ENCODE measurements at regions not wholly inside any gene's neighbourhood (a gene's known extent, or its start where the extent isn't known, plus 50 kb on each side); places are given as distances from the start of the nearest gene placed in this dataset.

DNA sequence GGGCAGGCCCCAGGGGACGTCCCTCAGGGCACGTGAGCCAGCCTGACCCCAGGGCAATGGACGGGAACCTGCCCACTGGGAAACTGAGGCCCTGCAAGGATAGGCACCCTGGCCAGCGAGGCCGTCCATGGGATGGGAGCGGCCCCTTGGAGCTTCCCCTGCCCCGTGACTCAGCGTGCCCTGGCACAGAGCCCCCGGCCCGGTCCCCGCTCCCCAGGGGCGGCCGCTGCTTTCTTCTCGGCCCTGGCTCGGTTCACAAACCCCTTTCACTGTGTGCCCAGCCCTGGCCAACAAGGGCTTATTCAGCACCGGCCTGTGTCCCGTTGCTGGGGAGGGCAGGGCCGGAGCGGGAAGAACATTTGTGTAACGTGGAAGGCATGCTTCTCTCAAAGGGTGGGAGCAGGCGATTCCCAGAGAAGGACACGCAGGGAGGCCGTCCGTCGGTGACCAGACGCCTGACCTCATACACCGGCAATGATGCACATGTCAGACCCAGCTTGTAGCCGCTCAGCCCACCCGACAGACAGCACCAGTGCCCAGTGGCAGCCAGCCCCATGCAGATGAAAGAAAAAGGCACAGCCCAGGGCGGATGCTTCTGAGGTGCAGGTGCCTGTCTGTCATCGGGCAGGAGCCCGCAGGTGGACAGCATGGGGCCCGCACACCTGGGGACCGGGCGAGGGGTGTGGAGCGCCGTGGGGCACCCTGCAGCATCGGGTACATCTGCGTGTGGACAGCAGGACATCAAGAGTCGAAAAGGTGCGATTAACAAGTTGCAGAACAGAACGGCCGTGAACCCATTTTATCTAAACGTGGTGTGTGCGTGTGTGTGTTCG is 94.5 kb downstream of the PDGFA start:
- peaks cover 9% of the 10 kb centered on the region for H3K27me3 Mint-ChIP-seq
- no peak for ATAC-seq
- H3K4me1 Mint-ChIP-seq = no peaks in the 10 kb centered on the region
- H3K36me3 Mint-ChIP-seq = no peaks in the 10 kb centered on the region
- H3K4me3 Mint-ChIP-seq = no peak overlapping the region
- no peak overlapping the region for H3K27ac Mint-ChIP-seq
- H3K9me3 Mint-ChIP-seq = peaks cover 4% of the 10 kb centered on the region

DNA sequence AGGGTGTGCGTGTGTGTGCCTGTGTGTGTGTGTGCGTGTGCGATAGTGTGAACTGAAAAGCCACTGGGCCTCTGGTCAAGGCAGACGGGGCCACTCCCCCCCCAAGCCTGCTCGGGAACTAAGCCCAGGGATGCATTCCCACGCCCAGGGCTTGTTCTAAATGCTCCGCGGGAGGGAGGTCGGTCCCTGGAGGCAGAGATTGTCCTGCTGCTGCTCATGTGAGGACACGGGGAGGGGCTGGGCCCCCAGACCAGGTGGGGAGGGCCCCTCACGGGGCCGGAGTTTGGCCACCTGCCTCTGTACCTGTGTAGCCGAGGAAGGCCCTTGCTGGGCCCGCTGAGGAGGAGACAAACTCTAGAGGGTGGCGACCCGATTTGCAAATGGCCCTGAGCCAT is 93.9 kb downstream of the PDGFA start:
- Mint-ChIP-seq H3K9me3 (peaks cover 4% of the 10 kb centered on the region), H3K4me1 (no peaks in the 10 kb centered on the region), H3K4me3 (no peak overlapping the region), H3K27me3 (peaks cover 9% of the 10 kb centered on the region), H3K36me3 (no peaks in the 10 kb centered on the region), H3K27ac (no peak overlapping the region)
- no peak for ATAC-seq

DNA sequence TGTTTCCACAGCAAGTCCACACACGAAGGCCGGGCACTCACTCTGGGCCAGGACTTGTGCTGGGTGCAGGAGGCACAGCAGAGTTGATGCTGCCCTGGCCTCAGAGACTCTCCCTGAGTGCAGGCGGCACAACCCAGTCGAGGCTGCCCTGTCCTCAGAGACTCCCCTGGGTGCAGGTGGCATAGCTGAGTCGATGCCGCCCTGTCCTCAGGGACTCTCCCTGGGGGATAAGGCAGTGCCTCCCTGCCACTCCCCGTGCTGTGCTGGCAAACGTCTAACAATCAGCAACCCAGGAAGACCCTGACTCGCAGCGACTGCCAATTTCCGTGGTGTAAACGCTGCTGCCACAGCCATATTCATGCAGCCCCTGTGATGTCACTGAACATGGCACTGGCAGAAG is 93.1 kb downstream of the PDGFA start:
- peak; percentile 6 for ATAC-seq
- Mint-ChIP-seq H3K9me3 (peaks cover 4% of the 10 kb centered on the region), H3K4me3 (no peak overlapping the region), H3K27me3 (peaks cover 9% of the 10 kb centered on the region), H3K36me3 (no peaks in the 10 kb centered on the region), H3K27ac (no peak overlapping the region), H3K4me1 (no peaks in the 10 kb centered on the region)

DNA sequence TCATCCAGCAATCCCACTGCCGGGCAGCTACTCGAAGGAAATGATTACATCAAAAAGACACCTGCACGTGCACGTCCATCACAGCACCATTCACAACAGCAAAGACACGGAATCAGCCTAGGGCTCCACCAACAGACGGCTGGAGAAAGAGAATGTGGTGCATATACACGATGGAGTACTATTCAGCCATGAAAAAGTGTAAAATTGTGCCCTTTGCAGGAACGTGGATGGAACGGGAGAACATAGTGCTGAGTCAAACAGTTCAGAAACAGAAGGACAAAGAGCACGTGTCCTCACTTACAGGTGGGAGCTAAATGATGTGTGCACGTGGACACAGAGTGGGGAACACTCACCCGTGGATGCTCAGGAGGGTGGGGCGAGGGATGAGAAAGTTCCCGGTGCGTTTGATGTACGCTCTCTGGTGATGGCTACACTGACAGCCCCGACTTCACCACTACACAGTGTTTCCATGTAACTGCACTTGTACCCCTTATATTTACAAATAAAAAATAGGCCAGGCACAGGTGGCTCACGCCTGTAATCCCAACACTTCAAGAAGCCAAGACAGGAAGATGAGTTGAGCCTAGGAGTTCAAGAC is 92.0 kb downstream of the PDGFA start:
- Mint-ChIP-seq H3K27me3 (peaks cover 9% of the 10 kb centered on the region), H3K9me3 (peaks cover 4% of the 10 kb centered on the region), H3K36me3 (no peaks in the 10 kb centered on the region), H3K4me1 (no peaks in the 10 kb centered on the region), H3K4me3 (no peak overlapping the region), H3K27ac (no peak overlapping the region)
- no peak for ATAC-seq

DNA sequence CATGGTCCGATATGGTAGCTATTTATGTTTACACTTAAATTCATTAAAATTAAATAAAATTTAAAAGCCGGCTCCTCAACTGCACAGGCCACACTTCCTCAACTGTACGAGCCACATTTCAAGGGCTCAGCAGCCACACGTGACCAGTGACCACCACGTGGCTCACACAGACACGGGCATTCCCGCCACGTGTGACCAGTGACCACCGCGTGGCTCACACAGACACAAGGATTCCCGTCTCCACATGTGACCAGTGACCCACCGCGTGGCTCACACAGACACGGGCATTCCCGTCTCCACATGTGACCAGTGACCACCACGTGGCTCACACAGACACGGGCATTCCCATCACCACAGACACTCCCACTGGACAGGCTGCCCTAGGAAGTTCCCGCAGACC is 91.3 kb downstream of the PDGFA start:
- no peak overlapping the region for H3K4me3 Mint-ChIP-seq
- H3K9me3 Mint-ChIP-seq = peaks cover 4% of the 10 kb centered on the region

DNA sequence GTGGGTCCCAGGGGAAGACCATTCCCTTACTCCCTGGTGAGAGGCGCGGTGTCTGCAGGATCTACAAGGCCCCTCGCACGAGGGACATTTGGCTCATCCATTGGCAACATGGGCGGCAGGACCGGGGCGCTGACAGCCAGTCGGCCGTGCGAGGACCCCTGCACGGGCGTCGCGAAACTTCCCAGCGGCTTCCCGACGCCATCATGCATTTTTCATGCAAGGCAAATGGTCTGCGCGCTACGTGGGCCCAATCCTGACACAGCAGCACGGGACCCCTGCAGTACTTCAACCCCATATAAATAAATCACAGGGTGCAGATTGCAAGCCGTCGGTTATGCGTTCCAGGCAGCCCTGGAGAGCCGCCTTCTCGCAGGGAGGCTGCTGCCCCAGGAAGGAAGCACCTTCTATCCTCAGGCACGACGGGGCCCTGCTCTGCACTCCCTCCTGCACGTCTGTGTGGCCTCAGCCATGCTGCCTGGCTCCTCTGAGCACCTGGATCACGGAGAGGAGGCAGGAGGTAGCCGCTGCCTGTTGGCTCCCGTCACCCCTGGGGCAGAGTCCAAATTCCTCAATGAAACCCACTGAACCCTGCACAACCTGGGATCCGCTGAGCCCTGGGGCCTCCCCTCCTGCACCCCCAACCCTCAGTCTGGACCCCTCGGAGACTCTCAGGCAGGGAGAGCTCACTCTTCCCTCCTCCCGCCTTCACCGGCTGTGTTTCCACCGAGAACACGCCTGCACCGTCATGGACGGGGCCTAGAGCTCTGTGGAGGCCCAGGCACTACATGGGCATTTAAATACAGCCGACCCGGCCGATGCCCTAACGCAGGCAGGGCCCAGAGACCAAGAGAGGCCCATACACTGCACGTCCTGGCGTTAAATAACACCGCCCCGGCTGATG is 90.5 kb downstream of the PDGFA start:
- Mint-ChIP-seq H3K36me3 (no peaks in the 10 kb centered on the region), H3K27ac (no peak overlapping the region), H3K9me3 (peaks cover 4% of the 10 kb centered on the region), H3K4me1 (no peaks in the 10 kb centered on the region), H3K27me3 (peaks cover 4% of the 10 kb centered on the region), H3K4me3 (no peak overlapping the region)
- no peak for ATAC-seq

More for the DNA sequence above, 91.3 kb downstream of the PDGFA start:
- ATAC-seq = no peak
- Mint-ChIP-seq H3K27ac (no peak overlapping the region), H3K36me3 (no peaks in the 10 kb centered on the region), H3K4me1 (no peaks in the 10 kb centered on the region), H3K27me3 (peaks cover 9% of the 10 kb centered on the region)

DNA sequence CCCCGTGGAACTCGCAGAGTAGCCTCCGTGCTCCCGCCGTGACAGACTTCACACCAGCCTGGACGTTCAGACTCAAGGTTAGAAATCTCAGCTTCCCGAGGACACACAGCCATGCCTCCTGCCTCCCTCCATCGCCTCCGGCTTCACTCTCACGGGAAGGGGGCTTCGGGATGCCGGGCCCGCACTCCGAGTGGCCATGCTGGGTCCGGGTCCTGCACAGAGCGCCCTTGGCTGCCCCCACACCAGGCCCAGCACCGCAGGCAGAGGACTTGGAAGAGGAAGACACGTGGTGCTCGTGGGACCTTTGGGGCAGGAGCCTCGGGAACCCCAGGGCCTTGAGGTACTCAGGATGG is 89.8 kb downstream of the PDGFA start:
- Mint-ChIP-seq H3K27ac (no peak overlapping the region), H3K36me3 (no peaks in the 10 kb centered on the region), H3K27me3 (peaks cover 2% of the 10 kb centered on the region), H3K9me3 (peaks cover 4% of the 10 kb centered on the region), H3K4me1 (no peaks in the 10 kb centered on the region), H3K4me3 (no peak overlapping the region)
- no peak for ATAC-seq

DNA sequence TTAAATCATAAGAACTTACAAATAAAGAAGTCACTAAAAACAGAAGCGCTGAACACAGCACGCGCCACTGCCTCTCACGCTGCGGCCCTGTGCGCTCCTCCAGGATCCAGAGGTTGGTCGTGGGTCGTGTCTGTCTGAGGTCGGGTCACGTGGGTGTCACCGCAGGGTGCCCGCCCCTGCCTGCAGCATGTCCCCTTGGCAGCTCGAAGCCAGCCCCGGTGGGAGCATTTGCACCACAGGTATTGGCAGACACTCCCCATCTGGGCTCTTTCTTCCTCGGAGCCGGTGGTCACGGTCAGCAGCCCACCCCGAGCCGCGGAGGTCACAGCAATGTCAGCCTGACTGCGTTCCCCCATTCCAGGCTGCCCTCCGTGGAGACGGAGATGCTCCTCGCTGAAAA is 88.6 kb downstream of the PDGFA start:
- Mint-ChIP-seq H3K4me1 (no peaks in the 10 kb centered on the region), H3K27me3 (peaks cover 15% of the 10 kb centered on the region), H3K36me3 (no peaks in the 10 kb centered on the region), H3K4me3 (no peak overlapping the region), H3K27ac (no peak overlapping the region), H3K9me3 (peaks cover 4% of the 10 kb centered on the region)
- ATAC-seq = no peak

DNA sequence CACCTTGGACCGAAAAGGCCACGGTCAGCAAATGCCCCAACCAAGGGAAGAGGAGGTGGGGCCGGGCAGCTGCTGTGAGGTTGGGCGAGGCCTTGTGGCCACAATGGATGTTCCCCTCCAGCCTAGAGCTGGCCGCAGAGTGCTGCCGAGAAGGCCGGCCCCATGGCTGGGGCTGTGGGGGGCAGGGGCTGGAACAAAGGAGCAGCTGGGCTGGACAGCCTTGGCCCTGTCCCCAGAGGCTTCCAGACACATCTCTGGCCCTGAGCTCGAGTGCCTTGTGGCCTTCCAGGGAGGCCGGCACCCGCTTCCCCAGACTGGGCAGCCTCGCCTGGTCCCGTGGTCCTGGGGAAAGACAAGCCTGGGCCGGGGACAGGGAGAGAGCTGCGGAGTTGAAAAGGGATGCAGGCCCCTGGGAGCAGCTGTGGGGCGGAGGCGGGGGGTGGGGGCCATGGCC is 88.0 kb downstream of the PDGFA start:
- H3K4me3 Mint-ChIP-seq = no peak overlapping the region
- H3K36me3 Mint-ChIP-seq = no peaks in the 10 kb centered on the region
- peaks cover 4% of the 10 kb centered on the region for H3K9me3 Mint-ChIP-seq
- H3K4me1 Mint-ChIP-seq = no peaks in the 10 kb centered on the region
- no peak overlapping the region for H3K27ac Mint-ChIP-seq
- ATAC-seq = no peak
- H3K27me3 Mint-ChIP-seq = peaks cover 17% of the 10 kb centered on the region

DNA sequence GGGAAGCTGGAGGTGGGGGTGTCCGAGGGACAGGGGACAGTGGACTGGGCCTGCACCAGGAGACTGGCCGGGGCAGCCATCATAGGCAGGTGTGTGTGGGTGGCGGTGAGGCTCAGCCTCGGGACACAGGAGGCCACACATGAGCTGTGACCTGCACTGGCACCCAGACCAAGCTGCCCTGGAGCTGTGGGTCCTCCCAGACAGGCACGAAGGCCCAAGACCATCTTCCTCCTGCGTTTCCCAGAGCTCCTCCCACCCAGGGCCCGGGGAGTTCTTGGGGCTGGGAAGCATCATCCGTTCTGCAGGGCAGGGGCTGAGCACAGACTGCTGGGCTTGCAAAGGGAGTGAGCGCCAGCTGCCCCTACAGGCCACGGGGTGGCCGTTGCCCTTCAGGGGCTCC is 87.4 kb downstream of the PDGFA start:
- ATAC-seq = peak; percentile 14
- Mint-ChIP-seq H3K9me3 (peaks cover 4% of the 10 kb centered on the region), H3K36me3 (no peaks in the 10 kb centered on the region), H3K27ac (no peak overlapping the region), H3K27me3 (peaks cover 23% of the 10 kb centered on the region), H3K4me3 (no peak overlapping the region), H3K4me1 (no peaks in the 10 kb centered on the region)

DNA sequence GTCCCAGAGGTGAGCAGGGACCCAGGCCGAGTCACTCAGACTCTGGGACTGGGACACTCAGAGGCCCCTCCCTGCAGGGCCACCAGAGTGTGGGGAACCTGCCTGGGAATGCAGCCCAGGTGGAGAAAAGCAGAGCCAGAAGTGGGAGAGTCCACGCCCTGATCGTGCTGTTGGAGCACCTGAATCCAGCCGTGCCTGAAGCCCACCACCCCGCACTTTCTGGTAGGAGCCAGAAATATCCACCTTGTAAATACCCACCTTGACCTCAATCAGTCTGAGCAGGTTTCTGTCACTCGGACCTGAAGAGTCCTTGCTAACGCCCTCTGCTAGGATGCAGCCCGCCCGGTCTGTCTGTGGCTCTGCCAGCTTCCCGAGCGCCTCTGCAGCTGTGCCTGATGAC is 86.7 kb downstream of the PDGFA start:
- H3K36me3 Mint-ChIP-seq = no peaks in the 10 kb centered on the region
- no peak overlapping the region for H3K4me3 Mint-ChIP-seq

DNA sequence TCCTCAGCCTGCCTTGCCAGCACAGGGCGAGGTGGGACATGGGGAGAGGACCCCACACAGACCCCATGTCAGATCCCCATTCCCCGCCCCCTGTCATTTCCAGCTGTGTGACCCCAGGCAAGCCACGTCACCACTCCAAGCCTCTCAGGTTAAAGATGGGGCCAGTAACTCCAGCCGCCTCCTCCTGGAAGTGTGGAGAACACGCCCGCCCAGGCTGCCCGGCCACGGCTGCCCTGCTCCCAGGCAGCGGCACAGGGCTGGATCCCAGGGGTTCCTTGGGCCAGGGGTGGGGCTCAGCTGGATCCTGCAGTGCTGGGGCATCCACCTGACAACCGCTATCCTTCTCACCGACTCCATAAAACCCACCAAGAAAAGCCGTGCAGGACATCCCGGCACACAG is 86.1 kb downstream of the PDGFA start:
- H3K27me3 Mint-ChIP-seq = peaks cover 25% of the 10 kb centered on the region
- no peak overlapping the region for H3K27ac Mint-ChIP-seq
- H3K36me3 Mint-ChIP-seq = no peaks in the 10 kb centered on the region
- no peak for ATAC-seq
- H3K4me3 Mint-ChIP-seq = no peak overlapping the region
- H3K4me1 Mint-ChIP-seq = no peaks in the 10 kb centered on the region
- H3K9me3 Mint-ChIP-seq = no peaks in the 10 kb centered on the region

More for the DNA sequence above, 86.7 kb downstream of the PDGFA start:
- H3K9me3 Mint-ChIP-seq = no peaks in the 10 kb centered on the region
- H3K4me1 Mint-ChIP-seq = no peaks in the 10 kb centered on the region
- peaks cover 25% of the 10 kb centered on the region for H3K27me3 Mint-ChIP-seq
- ATAC-seq = no peak
- H3K27ac Mint-ChIP-seq = no peak overlapping the region

DNA sequence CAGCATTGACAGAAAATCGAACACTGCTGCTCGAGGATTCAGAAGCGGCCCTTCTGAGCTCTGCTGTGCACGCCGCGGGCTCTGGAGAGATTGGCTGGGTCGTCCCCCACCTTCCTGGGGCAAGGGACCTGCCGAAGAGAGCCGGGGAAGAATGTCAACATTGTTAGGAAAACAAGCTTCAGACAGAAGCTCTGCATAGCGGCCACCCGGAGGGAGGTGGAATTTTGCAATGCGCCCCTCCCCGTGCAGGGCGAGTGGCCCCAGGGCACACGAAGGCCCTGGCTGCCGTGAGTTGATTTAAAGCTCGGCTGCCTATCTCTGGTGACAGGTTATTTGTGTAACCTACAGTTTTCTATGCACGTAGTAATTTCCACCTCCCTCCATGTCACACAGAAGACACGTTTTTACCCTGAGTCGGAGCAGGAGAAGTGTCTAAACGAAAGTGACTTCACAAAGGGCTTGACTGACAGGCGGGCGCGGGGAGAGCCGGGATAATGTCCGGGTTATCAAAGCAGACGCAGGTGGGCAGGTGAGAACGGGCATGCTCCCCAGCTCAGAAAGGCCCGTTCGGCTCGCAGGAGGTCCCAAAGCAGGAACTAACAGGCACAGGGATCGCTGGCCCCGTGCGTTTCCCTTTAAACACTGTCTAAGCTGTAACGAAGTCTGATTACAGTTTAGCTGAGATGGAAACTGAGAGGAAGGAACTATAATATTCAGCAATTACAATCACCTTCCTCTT is 84.6 kb downstream of the PDGFA start:
- no peak for ATAC-seq
- H3K27me3 Mint-ChIP-seq = peaks cover 25% of the 10 kb centered on the region
- no peak overlapping the region for H3K4me3 Mint-ChIP-seq
- H3K27ac Mint-ChIP-seq = no peak overlapping the region
- no peaks in the 10 kb centered on the region for H3K4me1 Mint-ChIP-seq
- H3K36me3 Mint-ChIP-seq = no peaks in the 10 kb centered on the region
- no peaks in the 10 kb centered on the region for H3K9me3 Mint-ChIP-seq

DNA sequence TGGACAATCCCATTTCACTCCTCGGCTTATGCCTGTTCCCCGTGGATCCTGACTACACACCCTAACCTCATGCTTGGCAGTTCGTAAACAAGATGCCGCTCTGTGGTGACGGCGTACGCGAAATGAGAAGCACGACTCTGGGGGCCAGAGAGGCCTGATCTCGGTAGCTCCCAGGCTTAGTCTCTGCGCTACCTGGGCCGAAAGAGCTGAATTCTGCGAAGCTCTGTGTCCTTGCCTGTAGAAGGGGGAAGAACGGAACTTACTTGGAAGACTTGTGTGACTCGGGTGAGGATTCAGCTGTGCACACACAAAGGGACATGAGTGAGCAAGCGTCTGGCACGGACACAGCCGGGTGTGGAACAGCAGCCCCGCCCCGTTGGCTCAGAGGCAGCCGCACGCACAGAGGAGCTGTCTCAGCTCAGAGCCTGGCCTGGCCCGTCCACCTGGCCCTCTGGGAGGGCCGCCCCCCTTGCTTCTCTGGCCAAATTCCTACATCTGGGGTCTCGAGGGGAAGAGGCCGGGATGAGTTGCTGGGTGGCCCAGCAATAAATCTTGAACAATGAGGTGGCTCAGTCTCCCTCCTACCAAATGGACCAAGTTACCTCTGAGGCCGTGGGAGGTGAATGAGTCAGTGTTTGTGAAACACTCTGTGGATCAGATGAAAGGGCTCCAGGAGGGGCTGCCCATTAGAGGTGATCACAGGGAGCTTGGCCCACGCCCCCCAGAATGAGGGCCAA is 83.8 kb downstream of the PDGFA start:
- H3K27me3 Mint-ChIP-seq = peaks cover 25% of the 10 kb centered on the region
- H3K27ac Mint-ChIP-seq = no peak overlapping the region
- no peaks in the 10 kb centered on the region for H3K9me3 Mint-ChIP-seq
- H3K36me3 Mint-ChIP-seq = no peaks in the 10 kb centered on the region
- no peak overlapping the region for H3K4me3 Mint-ChIP-seq
- ATAC-seq = no peak
- H3K4me1 Mint-ChIP-seq = no peaks in the 10 kb centered on the region
